Spleen (tissue), 7 donors: ENCODE measurements at regions not wholly inside any gene's neighbourhood (a gene's known extent, or its start where the extent isn't known, plus 50 kb on each side); places are given as distances from the start of the nearest gene placed in this dataset.

ENCODE experiments used
- CTCF ChIP-seq, 11 experiments: fragments of 200-600 bp in 7 of 11; fragments of 450-650 bp in 4 of 11; sonication (generic) in 4 of 11; IDR thresholded peaks in 8 of 11; conservative IDR thresholded peaks in 3 of 11; 1 replicate in 7 of 11; 2 replicates in 4 of 11; pipeline versions ENCODE4 v1.4.0 to v1.8.0; 2016 to 2021; ENCODE audit warnings: antibody characterized with exemption in 11 of 11, inconsistent platforms in 4 of 11, mild to moderate bottlenecking in 1 of 11
- POLR2A ChIP-seq, 3 donors: fragments of 450-650 bp; IDR thresholded peaks; one replicate each; pipeline ENCODE4 v1.5.1; 2017; ENCODE audit warnings: antibody characterized with exemption in 3 of 3, mild to moderate bottlenecking in 1 of 3
- POLR2AphosphoS5 ChIP-seq, 3 donors: sonication (generic); formaldehyde crosslinking; IDR thresholded peaks; one replicate each; pipeline ENCODE4 v1.5.1; 2017; ENCODE audit warnings: antibody characterized with exemption in 3 of 3
- donor health status: DM: no; HTN: no; CAD: no; lungs with moderate emphysema.
- donor health status: DM: no; HTN: no; CAD: no.
- donor health status: DM: no; HTN: no; CAD: no.

GRCh38 chr3:24734019-24734418, 239.4 kb upstream of the THRB start:
- no peak for TF ChIP-seq POLR2A (IDR thresholded peaks at IDR 0.05)
- no peak for TF ChIP-seq POLR2AphosphoS5 (IDR thresholded peaks at IDR 0.05)
- TF ChIP-seq CTCF (IDR thresholded peaks at IDR 0.05 in 8 of 11, conservative IDR thresholded peaks at IDR 0.05 in 3 of 11) = no peak
